ENCODE measurements at regions not wholly inside any gene's neighbourhood (a gene's known extent, or its start where the extent isn't known, plus 50 kb on each side); places are given as distances from the start of the nearest gene placed in this dataset.

GRCh38 chr13:83414393-83414792 lies 467.9 kb downstream of the SLITRK1 start:
- H3K9me3 Mint-ChIP-seq (ENCODE audit: insufficient read depth): peaks cover 4% of the 10 kb centered on the region
- 50% methylated on average over 1 of the region's 4 CpGs for WGBS (ENCODE audit: insufficient coverage)
- H3K27me3 Mint-ChIP-seq: no peaks in the 10 kb centered on the region
- no peak overlapping the region for H3K4me2 ChIP-seq (replicated peaks; ENCODE audit: low read depth, low read length, poor library complexity, severe bottlenecking)
- H3K9me3 ChIP-seq (ENCODE audit: control extremely low read depth in 1 of 3, control insufficient read depth in 2 of 3, insufficient read depth in 1 of 3, low read length in 2 of 3): peaks cover 0 to 4% (median 0%) of the 10 kb centered on the region in 3 donors
- H3K36me3 ChIP-seq (replicated peaks in 1 of 2; ENCODE audit: control extremely low read depth in 1 of 2, control insufficient read depth in 1 of 2, extremely low read depth in 1 of 2, insufficient read depth in 2 of 2, low read length in 1 of 2): no peaks in the 10 kb centered on the region
- intact Hi-C loops (cut with micrococcal nuclease): no loop called here
- H3K9ac ChIP-seq (ENCODE audit: low read length): no peak overlapping the region
- no peak overlapping the region for H2AFZ ChIP-seq (ENCODE audit: insufficient read depth, low read depth, low read length, poor library complexity, severe bottlenecking)
- POLR2A ChIA-PET: no interaction called here
- no peak overlapping the region for H3K4me3 Mint-ChIP-seq
- CTCF ChIA-PET: no interaction called here
- H3K27ac ChIP-seq (ENCODE audit: low read length in 2 of 2): no peak overlapping the region
- H3K4me1 Mint-ChIP-seq: no peaks in the 10 kb centered on the region
- H3K4me1 ChIP-seq (ENCODE audit: control insufficient read depth in 2 of 2, insufficient read depth in 2 of 2, low read length in 2 of 2): no peaks in the 10 kb centered on the region
- no peaks in the 10 kb centered on the region for H4K20me1 ChIP-seq (ENCODE audit: control insufficient read depth, insufficient read depth, low read length, poor library complexity, severe bottlenecking)
- no peaks in the 10 kb centered on the region for H3K79me2 ChIP-seq (ENCODE audit: control insufficient read depth, insufficient read depth, low read length)
- no peak overlapping the region for H3K4me3 ChIP-seq (ENCODE audit: control extremely low read depth in 1 of 5, extremely low read depth in 1 of 5, insufficient read depth in 1 of 5, low read depth in 2 of 5, low read length in 4 of 5)
- no peak overlapping the region for H3K27ac Mint-ChIP-seq
- no peak for ATAC-seq (ENCODE audit: low read depth)
- no peak for DNase-seq
- TF ChIP-seq CTCF (IDR thresholded peaks at IDR 0.05): no peak
- no peak for TF ChIP-seq EZH2 (IDR thresholded peaks at IDR 0.05; ENCODE audit: borderline replicate concordance, insufficient read depth, low read depth, low read length, poor library complexity, severe bottlenecking)
- no peaks in the 10 kb centered on the region for H3K27me3 ChIP-seq (replicated peaks in 1 of 4; ENCODE audit: control extremely low read depth in 1 of 4, control insufficient read depth in 3 of 4, insufficient read depth in 4 of 4, low read length in 3 of 4)

GRCh38 chr13:83386609-83387008 lies 495.7 kb downstream of the SLITRK1 start:
- CTCF ChIA-PET: no interaction called here
- no peak overlapping the region for H2AFZ ChIP-seq (ENCODE audit: insufficient read depth, low read depth, low read length, poor library complexity, severe bottlenecking)
- H3K4me2 ChIP-seq (replicated peaks; ENCODE audit: low read depth, low read length, poor library complexity, severe bottlenecking): no peak overlapping the region
- H3K27me3 Mint-ChIP-seq: no peaks in the 10 kb centered on the region
- no peak overlapping the region for H3K4me3 ChIP-seq (ENCODE audit: control extremely low read depth in 1 of 5, extremely low read depth in 1 of 5, insufficient read depth in 1 of 5, low read depth in 2 of 5, low read length in 4 of 5)
- POLR2A ChIA-PET: no interaction called here
- H3K27ac ChIP-seq (ENCODE audit: low read length in 2 of 2): no peak overlapping the region
- no peak for ATAC-seq (ENCODE audit: low read depth)
- H4K20me1 ChIP-seq (ENCODE audit: control insufficient read depth, insufficient read depth, low read length, poor library complexity, severe bottlenecking): no peaks in the 10 kb centered on the region
- no peaks in the 10 kb centered on the region for H3K79me2 ChIP-seq (ENCODE audit: control insufficient read depth, insufficient read depth, low read length)
- no peaks in the 10 kb centered on the region for H3K36me3 ChIP-seq (replicated peaks in 1 of 2; ENCODE audit: control extremely low read depth in 1 of 2, control insufficient read depth in 1 of 2, extremely low read depth in 1 of 2, insufficient read depth in 2 of 2, low read length in 1 of 2)
- no peak overlapping the region for H3K27ac Mint-ChIP-seq
- H3K27me3 ChIP-seq (replicated peaks in 1 of 4; ENCODE audit: control extremely low read depth in 1 of 4, control insufficient read depth in 3 of 4, insufficient read depth in 4 of 4, low read length in 3 of 4): no peaks in the 10 kb centered on the region
- intact Hi-C loops (cut with micrococcal nuclease): no loop called here
- H3K9me3 ChIP-seq (ENCODE audit: control extremely low read depth in 1 of 3, control insufficient read depth in 2 of 3, insufficient read depth in 1 of 3, low read length in 2 of 3): peaks cover 0 to 3% (median 0%) of the 10 kb centered on the region in 3 donors
- no peak overlapping the region for H3K4me3 Mint-ChIP-seq
- no peaks in the 10 kb centered on the region for H3K4me1 ChIP-seq (ENCODE audit: control insufficient read depth in 2 of 2, insufficient read depth in 2 of 2, low read length in 2 of 2)
- DNase-seq: no peak
- H3K9ac ChIP-seq (ENCODE audit: low read length): no peak overlapping the region
- H3K4me1 Mint-ChIP-seq: no peaks in the 10 kb centered on the region
- H3K9me3 Mint-ChIP-seq (ENCODE audit: insufficient read depth): peaks cover 2% of the 10 kb centered on the region
- no CpG with 5 or more reads among the region's 1 CpG for WGBS (ENCODE audit: insufficient coverage)
- TF ChIP-seq EZH2 (IDR thresholded peaks at IDR 0.05; ENCODE audit: borderline replicate concordance, insufficient read depth, low read depth, low read length, poor library complexity, severe bottlenecking): no peak
- TF ChIP-seq CTCF (IDR thresholded peaks at IDR 0.05): no peak
